GM19035 (cell line): ENCODE measurements at regions not wholly inside any gene's neighbourhood (a gene's known extent, or its start where the extent isn't known, plus 50 kb on each side); places are given as distances from the start of the nearest gene placed in this dataset.
A peak's percentile ranks its signal among the peaks of the same experiment; 100 is the strongest.
"Not testable (repeated sequence)": the region's sequence is repeated elsewhere in the genome, so short reads cannot be mapped to it uniquely, and the experiment has no call there.

Source experiments
- ATAC-seq: cut with Tn5 transposase; IDR thresholded peaks from one replicate; pipeline ENCODE4 v1.9.1; 2021; ENCODE audit not compliant: unreplicated experiment

- no peak for ATAC-seq
Observed at GRCh38 chr12:30364822-30365221, 330.8 kb downstream of the IPO8 start.

GRCh38 chr12:30361145-30361544 lies 334.5 kb downstream of the IPO8 start:
- no peak for ATAC-seq

- ATAC-seq: no peak
Observed at GRCh38 chr12:30358671-30359070, 337.0 kb downstream of the IPO8 start.

- ATAC-seq: no peak
Observed at GRCh38 chr12:30357766-30358490, 337.7 kb downstream of the IPO8 start.

GRCh38 chr12:30345744-30346471 lies 349.8 kb downstream of the IPO8 start:
- ATAC-seq: no peak

GRCh38 chr12:30330565-30330964 lies 365.1 kb downstream of the IPO8 start:
- ATAC-seq: no peak

- ATAC-seq: no peak
Observed at GRCh38 chr12:30329281-30329680, 366.4 kb downstream of the IPO8 start.

GRCh38 chr12:30323008-30323407 lies 372.7 kb downstream of the IPO8 start:
- ATAC-seq: no peak

GRCh38 chr12:30320561-30320960 lies 375.1 kb downstream of the IPO8 start:
- ATAC-seq: no peak

- ATAC-seq: no peak
Observed at GRCh38 chr12:30314506-30315100, 381.1 kb downstream of the IPO8 start.

- ATAC-seq: no peak
Observed at GRCh38 chr12:30308010-30308717, 387.5 kb downstream of the IPO8 start.

- ATAC-seq: no peak
Observed at GRCh38 chr12:30304528-30304927, 391.1 kb downstream of the IPO8 start.

- ATAC-seq: no peak
Observed at GRCh38 chr12:30301291-30301690, 394.4 kb downstream of the IPO8 start.

- no peak for ATAC-seq
Observed at GRCh38 chr12:30296486-30296885, 399.2 kb downstream of the IPO8 start.

- peak; percentile 55 for ATAC-seq
Observed at GRCh38 chr12:30286345-30286926, 409.2 kb downstream of the IPO8 start.

- no peak for ATAC-seq
Observed at GRCh38 chr12:30278401-30278800, 417.3 kb downstream of the IPO8 start.

- ATAC-seq: not testable (repeated sequence)
Observed at GRCh38 chr12:30272515-30272914, 423.2 kb downstream of the IPO8 start.

GRCh38 chr12:30269496-30269895 lies 426.2 kb downstream of the IPO8 start:
- ATAC-seq: no peak

GRCh38 chr12:30268041-30268440 lies 427.6 kb downstream of the IPO8 start:
- no peak for ATAC-seq

GRCh38 chr12:30263434-30263833 lies 432.2 kb downstream of the IPO8 start:
- no peak for ATAC-seq

GRCh38 chr12:30257618-30258017 lies 438.1 kb downstream of the IPO8 start:
- no peak for ATAC-seq
